CD1c-positive myeloid dendritic cell (primary cell): ENCODE measurements at regions not wholly inside any gene's neighbourhood (a gene's known extent, or its start where the extent isn't known, plus 50 kb on each side); places are given as distances from the start of the nearest gene placed in this dataset.

Experiments
- DNase-seq: peaks from one replicate; pipeline ENCODE4 v3.0.0-alpha.2; 2016; ENCODE audit errors: extremely low spot score

DNA sequence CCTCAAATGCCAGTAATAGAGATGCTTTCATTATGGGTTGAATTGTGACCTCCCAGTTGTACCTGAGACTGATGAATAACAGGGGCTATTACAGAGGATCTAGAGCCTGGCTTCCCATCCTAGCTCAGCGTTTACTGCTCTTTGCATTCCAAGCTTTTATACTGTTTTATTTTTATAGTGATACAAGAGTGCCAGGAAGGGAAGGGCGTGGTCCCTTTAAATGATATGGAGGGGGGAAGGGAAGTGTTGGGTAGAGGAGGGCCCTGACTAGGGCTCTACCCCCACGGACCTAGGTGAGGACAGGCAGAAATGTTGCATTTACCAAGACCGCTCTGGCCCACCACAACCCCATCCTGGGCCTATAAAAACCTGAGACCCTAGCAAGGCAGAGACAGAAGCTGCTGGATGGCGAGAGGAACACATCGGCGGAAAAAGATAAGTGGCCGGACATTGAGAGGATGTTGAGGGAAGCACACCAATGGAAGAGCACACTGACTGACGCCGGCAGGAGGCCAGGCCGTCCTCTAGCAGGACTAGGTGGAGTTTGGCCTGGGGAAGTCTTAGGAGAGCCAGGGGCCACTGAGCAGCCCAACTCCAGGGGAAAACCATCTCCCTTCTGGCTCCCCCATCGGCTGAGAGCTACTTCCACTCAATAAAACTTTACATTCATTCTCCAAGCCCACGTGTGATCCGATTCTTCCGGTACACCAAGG is 1025.9 kb downstream of the TTLL7 start:
- no peak for DNase-seq

DNA sequence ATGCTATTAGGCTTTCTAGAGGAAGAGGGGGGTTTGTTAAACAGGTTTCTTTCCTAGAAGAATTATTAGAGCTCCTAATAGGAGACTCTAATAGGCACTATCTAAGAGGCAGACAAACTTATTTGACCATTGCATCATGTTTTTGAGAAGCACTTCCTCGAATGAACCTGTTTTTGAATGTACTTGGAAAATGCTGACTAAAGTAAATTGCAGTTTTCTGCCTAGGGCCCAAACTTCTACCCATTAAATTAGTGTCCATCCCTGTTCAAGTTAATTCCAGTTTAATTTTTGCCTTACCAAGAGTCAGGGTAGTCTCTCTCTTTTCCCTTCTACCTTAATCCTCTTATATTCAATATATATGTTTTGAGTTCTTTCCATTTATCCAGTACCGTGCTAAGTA is 1029.6 kb downstream of the TTLL7 start:
- DNase-seq: no peak

DNA sequence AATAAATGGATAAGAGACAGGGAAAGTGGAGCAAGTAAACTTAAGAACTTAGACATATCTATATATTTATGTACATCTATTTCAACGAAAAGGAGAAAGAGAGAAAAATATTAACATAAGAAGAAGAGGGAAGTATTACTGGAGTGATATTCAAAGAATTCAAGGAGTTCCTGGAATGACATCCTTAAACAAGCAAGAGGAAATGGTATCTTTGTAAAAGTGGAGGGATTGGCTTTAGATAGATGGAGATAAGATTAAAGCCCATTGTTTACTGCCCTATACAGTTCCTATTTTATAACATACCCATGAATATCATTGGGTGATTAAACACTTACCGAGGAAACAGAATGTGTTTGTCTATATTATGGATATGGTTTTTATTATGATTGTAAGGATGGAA is 1036.3 kb downstream of the TTLL7 start:
- no peak for DNase-seq

DNA sequence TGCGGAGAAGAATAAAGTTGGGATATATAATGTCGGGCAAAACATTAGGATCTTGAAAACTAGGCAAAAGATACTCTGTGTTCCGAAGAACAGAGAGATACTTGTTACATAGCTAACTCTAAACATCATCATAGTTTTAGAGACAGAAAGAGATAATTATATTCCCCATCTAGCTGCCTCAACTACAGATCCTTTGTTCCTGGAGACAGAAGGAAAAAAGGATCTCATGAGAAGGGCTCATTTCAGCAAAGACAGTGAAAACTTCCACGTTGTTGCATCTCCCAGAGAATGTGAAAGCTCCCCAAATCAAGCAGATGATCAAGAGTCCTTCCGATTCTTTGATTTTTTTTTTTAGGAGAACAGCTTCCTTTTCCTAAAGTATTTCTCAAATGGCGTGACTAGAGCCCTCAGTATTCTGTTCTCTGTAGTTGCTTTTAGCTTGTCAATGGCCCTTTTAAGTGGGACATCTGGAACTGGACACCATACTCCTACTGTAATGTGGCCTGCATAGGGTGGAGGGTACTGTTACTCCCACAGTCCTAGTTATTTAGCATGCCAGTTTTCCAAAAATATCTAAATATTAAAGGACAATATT is 1048.2 kb downstream of the TTLL7 start:
- DNase-seq: no peak

DNA sequence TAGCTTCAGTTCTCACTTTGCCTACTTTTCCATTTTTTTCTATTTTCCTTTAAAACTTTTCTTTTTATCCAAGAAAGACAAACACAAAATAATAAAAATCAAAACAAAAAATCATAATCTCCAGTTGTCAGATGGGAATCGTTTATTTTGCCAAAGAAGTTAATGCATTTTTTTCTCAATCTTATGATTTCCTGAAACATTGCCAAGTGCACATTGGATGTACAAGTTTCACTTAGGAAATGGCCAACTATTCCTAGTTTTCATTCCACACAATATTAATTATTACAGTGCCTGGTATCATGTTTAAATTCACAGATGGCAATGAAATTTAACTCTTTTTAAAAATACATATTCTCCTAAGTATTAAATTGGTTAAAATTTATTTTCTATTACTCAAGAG is 1050.5 kb downstream of the TTLL7 start:
- no peak for DNase-seq

DNA sequence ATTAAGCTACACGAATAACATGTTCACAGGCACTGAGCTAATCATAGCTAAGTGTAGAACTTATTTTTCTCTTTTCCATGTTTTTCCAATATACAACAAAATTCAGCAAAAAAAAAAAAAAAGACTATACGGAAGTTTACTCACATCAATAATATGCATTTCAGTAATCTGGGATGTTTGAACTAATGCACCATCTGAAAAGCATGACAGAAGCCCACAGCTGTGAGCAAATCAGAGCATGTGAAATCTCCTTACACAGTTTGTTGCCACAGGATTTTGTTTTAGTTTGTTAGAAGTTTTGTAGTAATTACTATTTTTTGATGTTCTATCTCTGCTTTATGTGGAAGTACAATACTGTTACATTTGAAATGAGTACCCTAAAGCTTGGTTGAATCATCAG is 1051.7 kb downstream of the TTLL7 start:
- no peak for DNase-seq

DNA sequence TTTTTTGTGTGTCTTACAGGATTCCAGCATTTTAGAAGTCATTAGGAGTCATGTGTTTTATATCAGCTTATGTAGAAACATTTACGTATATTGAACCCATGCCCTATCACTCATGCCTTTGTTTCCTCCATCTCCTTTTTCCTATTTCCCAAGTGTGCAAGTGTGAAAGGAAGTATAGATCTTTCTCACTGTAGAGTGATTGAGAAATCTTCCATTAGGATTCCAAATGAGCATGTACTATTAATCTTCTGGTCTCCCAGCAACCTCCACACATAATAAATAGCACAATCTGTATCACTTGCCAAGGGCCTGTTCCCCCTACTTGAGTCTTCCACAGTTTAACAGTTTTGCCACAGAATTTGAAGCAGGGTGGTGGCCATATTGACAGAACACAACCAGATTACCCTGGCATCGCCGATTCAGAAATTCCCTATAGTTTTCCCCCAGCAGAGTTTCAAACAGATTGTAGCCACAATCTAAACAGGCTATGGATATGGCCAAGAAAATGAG is 1052.8 kb downstream of the TTLL7 start:
- no peak for DNase-seq

DNA sequence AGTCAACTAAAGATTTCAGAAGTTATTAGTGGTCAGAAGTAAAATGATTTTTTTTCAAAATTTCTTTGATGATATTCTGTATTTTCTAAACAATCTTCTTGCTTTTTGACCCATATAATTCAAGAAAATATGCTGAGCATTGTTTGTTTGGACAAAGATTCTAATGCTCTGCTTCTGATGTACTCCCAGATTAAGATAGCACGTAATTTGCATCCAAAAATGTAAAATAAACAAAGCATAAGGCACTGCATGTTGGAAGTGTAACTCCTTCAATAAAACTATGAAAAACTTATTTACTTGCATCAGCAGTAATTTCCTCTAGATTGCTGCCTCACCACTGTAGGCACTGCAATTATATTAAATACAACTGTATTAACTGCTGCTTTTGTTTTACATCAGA is 1054.1 kb downstream of the TTLL7 start:
- no peak for DNase-seq

DNA sequence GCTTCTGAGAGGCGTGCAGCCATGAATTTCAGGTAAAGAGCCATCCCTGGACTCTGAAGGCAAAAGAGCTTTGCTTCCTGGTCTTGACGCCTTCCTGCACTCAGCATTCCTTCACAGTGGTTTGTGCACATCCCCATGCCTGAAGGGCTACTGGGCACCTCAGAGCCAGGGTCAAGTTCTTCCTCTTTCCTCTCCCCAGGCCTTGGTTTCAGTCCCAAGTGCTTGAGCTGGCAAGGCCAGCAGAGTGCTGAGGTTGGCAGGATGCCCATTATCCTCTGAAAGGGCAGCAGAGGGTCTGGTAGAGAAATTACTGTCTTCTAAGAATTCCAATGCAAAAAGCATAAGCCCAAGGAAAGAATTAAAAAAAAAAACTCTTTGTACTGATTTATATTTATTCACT is 1064.9 kb downstream of the TTLL7 start:
- no peak for DNase-seq

DNA sequence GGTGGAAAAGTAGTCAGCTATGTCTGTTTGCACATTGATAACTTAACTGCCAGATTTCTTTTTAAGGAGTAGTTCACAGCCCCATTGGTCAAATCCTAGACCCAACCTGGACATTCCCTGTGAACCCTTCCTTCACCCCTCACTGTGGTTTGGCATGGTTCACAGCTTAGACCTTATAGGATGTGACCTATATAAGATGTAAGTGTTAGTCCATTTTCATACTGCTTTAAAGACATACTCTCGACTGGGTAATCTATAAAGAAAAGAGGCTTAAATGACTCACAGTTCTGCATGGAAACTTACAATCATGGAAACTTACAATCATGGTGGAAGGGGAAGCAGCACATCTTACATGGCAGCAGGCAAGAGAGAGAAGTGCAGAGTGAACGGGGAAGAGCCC is 1066.2 kb downstream of the TTLL7 start:
- DNase-seq: no peak

DNA sequence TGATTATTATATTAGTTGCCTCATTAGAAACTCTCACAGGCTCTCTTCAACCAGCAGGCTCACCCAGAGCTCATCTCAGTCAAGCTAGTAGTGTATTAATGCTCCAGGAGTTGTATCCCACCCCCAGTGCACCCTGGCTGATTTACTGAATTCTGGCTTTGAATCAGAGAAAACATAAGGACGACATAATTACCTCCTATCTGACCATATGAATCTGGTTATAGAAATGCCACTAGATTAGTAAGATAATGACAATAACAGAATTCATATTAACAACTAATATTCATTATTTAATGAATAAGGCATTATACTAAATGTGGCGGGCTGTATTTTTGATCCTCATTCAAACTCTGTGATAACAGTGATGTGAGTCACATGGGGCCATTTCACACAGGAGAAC is 1066.7 kb downstream of the TTLL7 start:
- DNase-seq: no peak

DNA sequence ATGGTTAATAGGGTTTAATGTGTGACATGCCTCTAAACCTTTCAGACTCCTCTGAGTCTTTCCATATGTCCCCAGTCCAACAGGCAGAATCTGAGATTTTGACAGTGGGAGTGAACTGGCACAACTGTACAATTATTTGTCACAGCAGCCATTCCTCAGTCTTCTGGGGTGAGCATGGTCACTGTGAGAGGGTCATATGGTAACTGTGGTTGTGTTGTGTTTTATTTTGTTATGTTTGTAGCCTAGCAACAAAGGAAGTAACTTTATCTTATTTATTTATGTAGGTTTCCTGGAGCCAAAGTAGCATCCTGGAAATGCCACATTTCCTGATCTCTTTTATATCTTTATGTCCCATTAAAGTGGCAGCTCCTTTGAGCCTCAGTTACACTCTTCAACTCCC is 1067.9 kb downstream of the TTLL7 start:
- no peak for DNase-seq

DNA sequence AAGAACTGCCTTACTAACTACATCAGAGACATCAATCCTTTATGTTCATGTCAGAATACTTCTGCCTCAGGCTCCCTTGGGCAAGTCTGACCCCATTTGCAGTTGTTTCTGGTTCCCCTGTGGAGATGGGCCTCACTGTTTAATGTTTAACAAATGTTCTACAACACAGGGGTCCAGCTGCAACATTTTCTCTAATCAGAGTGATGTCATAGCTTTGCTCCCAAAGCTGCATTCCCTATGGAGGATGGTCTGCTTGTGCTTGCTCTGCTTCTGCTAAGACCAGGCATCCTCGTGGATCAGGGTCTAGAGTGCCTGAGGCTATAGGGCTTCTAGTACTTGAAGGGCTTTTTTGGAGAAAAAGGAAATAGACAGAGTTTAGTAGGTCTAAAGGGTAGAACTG is 1071.2 kb downstream of the TTLL7 start:
- no peak for DNase-seq

DNA sequence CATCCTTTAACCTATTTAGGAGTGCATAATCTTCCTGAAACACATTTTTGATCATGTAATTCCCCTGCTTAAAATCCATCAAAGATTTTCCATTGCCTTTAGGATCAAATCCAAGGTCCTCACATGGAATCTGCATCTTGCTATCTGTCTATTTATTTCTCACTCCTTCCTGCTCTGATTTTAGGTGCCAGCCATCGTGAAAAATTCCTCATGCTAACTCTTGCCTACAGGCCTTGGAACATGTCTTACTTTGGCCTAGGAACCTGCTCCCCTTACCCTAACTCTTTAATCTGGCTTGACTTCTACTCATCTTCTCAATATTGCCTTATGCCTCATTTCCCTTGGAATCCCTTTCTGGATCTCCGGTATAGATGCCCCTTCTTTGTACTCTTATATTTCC is 1074.3 kb downstream of the TTLL7 start:
- DNase-seq: no peak

DNA sequence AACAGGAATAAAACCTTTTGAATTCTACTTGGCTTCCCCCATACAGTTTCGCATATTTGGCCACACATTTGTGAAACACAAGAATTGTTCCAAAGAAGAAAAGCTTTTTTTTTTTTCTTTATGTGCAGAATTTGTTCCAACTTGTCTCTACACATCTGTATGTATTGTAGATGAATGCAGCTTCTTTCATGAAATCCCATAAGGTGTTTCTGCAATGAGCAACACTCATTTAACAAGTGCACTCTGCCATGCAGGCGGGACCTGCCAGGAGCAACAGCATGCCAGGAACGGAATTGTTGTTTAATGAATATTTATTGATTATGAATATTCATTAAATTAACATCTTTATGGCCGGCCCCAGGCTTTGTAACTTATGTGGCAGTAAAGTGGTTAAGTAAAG is 1075.0 kb downstream of the TTLL7 start:
- DNase-seq: no peak

DNA sequence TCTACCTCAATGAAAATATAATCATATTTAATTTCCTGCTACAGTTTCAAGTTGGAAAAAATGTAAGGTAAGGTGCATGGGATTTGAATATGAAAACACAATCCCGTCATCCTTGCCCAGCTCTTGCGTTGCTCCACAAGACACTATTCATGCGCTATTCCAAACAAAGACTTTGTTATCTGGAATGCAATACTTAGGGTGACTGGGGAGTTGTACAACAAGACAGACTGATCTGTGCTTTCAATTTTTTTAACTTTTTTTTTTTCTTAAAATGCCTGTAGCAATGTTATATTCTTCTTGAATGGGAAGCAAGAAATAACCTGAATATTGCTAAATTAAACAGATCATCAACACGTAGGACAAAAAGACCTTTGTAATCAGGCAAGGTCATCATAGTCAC is 1077.2 kb downstream of the TTLL7 start:
- no peak for DNase-seq

DNA sequence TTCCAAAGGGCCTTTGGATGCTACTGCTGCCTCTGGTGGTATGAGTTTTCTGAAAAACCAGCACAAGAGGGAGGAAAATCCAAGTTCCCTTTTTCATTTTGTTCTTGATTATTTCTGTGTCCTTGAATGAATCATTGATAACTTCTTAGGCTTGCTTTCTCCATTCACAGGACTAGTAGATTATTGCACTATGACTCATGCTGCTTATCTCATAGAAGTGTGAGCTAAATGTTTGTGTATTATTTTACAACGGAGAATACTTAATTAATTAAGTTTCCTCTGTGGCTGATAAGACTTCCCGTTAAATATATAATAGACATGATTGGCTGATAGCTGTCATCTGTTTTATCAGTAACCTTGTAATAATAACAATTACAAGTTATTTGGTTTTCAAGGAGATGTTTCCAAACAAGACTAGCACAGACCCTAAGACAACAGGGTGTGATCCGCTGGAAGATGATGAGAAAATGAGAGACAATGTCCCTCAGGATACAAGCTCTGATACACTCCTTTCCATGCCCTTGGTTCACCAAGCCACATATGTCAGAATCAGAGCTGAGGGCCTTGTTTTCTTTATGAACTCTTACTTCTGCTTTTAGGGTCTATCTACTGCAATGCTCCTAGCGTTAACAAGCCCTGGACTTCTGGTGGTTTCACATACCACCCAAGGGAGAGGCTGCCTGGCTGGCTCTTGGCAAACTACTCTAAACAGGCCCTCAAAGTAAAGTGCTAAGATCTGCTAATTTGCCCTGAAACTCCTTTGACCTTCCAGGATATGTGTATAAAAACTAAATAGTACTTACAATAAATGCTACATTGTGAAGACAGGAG is 1078.3 kb downstream of the TTLL7 start:
- DNase-seq: no peak

DNA sequence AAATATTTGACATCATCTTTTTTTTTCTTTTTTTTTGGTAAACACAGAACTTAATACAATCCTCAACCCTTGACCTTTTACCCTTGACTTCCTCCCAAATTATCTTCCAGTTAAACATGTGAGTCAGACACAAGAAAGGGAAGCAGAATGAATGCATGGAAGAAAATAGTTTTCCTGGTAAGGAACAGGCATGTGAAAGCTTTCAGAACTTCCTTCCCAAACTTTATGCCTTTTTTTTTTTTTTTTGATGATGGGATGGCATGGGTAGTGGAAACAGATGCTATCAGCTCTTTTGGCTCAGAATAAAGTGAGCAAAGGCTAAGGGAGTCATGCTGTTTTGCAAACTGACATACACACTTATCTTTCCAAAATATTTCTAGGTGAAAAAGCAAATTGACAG is 1079.1 kb downstream of the TTLL7 start:
- DNase-seq: no peak

DNA sequence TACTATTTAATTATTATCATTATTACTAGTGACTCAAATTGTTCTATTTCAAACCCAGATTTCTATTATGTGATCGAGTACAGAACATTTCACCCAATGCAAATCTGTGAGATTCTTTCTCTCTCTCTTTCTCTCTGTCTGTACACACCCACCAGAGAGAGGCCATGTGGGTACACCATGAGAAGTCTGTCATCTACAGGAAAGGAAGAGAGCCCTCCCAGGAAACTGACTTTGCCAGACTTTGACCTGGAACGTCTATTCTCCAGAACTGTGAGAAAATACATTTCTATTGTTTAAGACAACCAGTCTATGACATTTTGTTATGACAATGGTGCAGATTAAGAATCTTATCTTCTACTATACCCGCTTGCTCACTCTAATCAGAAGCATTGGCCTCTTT is 1091.6 kb downstream of the TTLL7 start:
- DNase-seq: no peak

DNA sequence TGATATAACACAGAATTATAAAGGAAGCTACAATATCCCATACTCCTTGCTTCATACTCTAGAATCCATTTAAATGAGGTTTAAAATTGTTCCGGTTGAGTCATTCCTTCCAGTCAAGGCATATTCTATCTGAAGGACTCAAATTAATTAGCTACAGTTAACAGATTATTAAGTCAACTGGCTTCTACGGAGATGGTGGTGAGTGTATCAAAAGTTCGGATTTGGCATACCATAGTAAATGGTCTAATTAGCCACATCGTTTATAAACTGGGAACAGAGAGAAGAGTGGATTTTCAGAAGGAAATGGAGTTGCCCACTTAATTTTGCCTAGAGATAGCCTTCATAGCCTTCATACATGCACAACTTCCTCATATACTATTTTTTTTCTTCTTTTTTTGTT is 1095.3 kb downstream of the TTLL7 start:
- no peak for DNase-seq

DNA sequence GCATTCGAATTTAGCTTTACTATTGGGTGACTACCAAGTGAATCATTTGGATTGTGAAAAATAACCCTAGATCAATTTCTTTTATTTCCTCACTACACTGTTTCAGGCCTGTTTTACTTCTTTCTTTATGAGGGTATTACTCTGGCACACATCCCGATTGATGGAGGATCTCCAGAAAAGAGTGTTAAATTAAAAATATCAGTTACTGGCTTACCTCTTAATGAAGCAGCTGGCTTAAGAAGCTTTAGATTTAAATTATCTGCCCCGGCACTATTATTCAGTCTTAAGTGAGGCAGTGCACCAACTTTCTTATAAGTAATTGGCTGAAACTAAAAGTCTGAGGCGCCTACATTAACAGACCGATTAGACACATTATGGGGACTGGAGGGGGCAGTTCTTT is 1097.4 kb downstream of the TTLL7 start:
- no peak for DNase-seq

DNA sequence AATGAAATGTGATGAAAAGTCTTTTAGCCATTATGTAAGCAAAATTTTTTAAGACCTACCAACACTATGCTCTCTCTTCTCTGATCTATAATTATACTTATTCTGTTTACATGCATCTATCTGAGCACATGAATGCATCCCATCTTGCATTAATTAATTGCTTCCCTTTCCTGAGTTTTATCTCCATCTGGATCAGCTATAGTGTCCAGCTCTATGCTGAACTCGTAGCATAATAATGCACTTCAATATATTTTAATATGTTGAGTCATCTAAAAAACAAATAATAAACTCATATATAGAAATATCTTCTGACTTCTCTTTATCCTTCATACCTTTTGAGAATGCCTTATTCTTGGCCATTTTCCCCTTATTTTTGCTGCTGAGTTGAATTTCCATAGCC is 1097.8 kb downstream of the TTLL7 start:
- DNase-seq: no peak

DNA sequence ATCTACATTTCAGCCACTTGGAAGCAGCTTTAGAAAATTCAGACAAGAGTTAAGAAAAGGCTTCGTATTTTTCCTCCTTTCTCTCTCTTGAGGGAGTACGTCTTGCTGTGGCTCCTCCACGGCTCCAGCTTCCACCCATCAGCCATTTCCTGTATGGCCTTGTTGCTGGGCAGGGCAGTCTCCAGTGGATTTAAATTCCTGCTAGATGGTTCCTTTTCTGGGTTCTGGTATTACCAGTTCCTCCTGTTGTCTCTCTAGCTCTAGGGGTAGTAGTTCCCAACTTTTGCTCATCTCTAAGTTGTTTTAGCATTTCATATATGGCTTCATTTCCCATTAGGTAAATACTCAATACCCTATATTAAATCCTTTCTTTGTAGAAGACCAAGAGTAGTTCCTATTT is 1098.3 kb downstream of the ADGRL2 start:
- DNase-seq: no peak
